Neural cell (in vitro differentiated cells): ENCODE measurements at regions not wholly inside any gene's neighbourhood (a gene's known extent, or its start where the extent isn't known, plus 50 kb on each side); places are given as distances from the start of the nearest gene placed in this dataset.

ENCODE experiments used
- H2AFZ ChIP-seq: fragments of 200-600, 300-800 bp; sonication (generic), shearing (Covaris generic); 2 replicates; pipeline ENCODE4 v1.6.0; 2014; ENCODE audit warnings: low read depth, mild to moderate bottlenecking, antibody characterized with exemption, low read length, moderate library complexity
- H3F3A ChIP-seq: fragments of 200-600 bp; shearing (Covaris generic); 2 replicates; pipeline ENCODE4 v1.6.1; 2016; ENCODE audit warnings: mild to moderate bottlenecking, moderate library complexity, mixed read lengths, antibody characterized with exemption, low read length; ENCODE audit not compliant: insufficient read depth, poor library complexity, severe bottlenecking
- H3K27ac ChIP-seq: fragments of 200-600, 300-800 bp; sonication (generic), shearing (Covaris generic); 2 replicates; pipeline ENCODE4 v1.5.1; 2014; ENCODE audit warnings: mild to moderate bottlenecking, low read length, moderate library complexity
- H3K27me3 ChIP-seq: fragments of 300-800, 200-600 bp; sonication (generic), shearing (Covaris generic); 2 replicates; pipeline ENCODE4 v1.6.0; 2014; ENCODE audit warnings: mild to moderate bottlenecking, low read depth, low read length, moderate library complexity; ENCODE audit not compliant: insufficient read depth
- H3K36me3 ChIP-seq: fragments of 300-800, 200-600 bp; sonication (generic), shearing (Covaris generic); 2 replicates; pipeline ENCODE4 v1.5.1; 2014; ENCODE audit warnings: mild to moderate bottlenecking, antibody characterized with exemption, low read length, moderate library complexity; ENCODE audit not compliant: insufficient read depth
- H3K4me2 ChIP-seq: fragments of 300-800, 200-600 bp; sonication (generic), shearing (Covaris generic); 2 replicates; pipeline ENCODE4 v1.6.0; 2014; ENCODE audit warnings: mild to moderate bottlenecking, low read length
- H3K4me3 ChIP-seq: fragments of 300-800, 200-600 bp; sonication (generic), shearing (Covaris generic); 2 replicates; pipeline ENCODE4 v1.5.1; 2014; ENCODE audit warnings: mild to moderate bottlenecking, low read length, moderate library complexity
- H3K79me2 ChIP-seq: fragments of 200-600 bp; shearing (Covaris generic); replicated peaks from 2 replicates; pipeline ENCODE4 v1.6.0; 2014; ENCODE audit warnings: mild to moderate bottlenecking, low read length, moderate library complexity; ENCODE audit not compliant: insufficient read depth
- H3K9ac ChIP-seq: fragments of 300-800, 200-600 bp; sonication (generic), shearing (Covaris generic); 2 replicates; pipeline ENCODE4 v1.6.1; 2016; ENCODE audit warnings: mild to moderate bottlenecking, low read length, mixed read lengths
- H3K9me2 ChIP-seq: fragments of 200-600 bp; shearing (Covaris generic); 2 replicates; pipeline ENCODE4 v1.6.1; 2016; ENCODE audit warnings: mild to moderate bottlenecking, low read length, mixed read lengths; ENCODE audit not compliant: insufficient read depth
- H3K9me3 ChIP-seq: fragments of 200-600, 300-800 bp; sonication (generic), shearing (Covaris generic); 2 replicates; pipeline ENCODE4 v1.6.1; 2016; ENCODE audit warnings: mild to moderate bottlenecking, mixed run types, low read length, moderate library complexity, mixed read lengths
- H4K20me1 ChIP-seq: fragments of 200-600 bp; shearing (Covaris generic); 2 replicates; pipeline ENCODE4 v1.6.1; 2016; ENCODE audit warnings: mild to moderate bottlenecking, mixed run types; ENCODE audit not compliant: insufficient read depth
- CTCF ChIP-seq: fragments of 450-650 bp; IDR thresholded peaks from 2 replicates; pipeline ENCODE4 v1.5.1; 2014; ENCODE audit warnings: antibody characterized with exemption, mild to moderate bottlenecking, moderate library complexity; ENCODE audit not compliant: poor library complexity, severe bottlenecking
- EP300 ChIP-seq: fragments of 450-650 bp; conservative IDR thresholded peaks from 2 replicates; pipeline ENCODE4 v1.6.1; 2014; ENCODE audit warnings: antibody characterized with exemption, mild to moderate bottlenecking, moderate library complexity; ENCODE audit not compliant: poor library complexity, severe bottlenecking
- EZH2 ChIP-seq: fragments of 200-600, 300-800 bp; shearing (Covaris generic), sonication (generic); IDR thresholded peaks from 2 replicates; pipeline ENCODE4 v1.6.1; 2014; ENCODE audit warnings: antibody characterized with exemption, low read length, borderline replicate concordance, mild to moderate bottlenecking; ENCODE audit not compliant: insufficient read depth, poor library complexity, severe bottlenecking
- MXI1 ChIP-seq: fragments of 450-650 bp; conservative IDR thresholded peaks from 2 replicates; pipeline ENCODE4 v1.6.1; 2014; ENCODE audit warnings: antibody characterized with exemption, mild to moderate bottlenecking; ENCODE audit not compliant: poor library complexity, severe bottlenecking
- POLR2AphosphoS5 ChIP-seq: IDR thresholded peaks from 2 replicates; pipeline ENCODE4 v1.6.1; 2012
- RAD21 ChIP-seq: fragments of 450-650 bp; conservative IDR thresholded peaks from 2 replicates; pipeline ENCODE4 v1.6.1; 2014; ENCODE audit warnings: antibody characterized with exemption, mild to moderate bottlenecking, moderate library complexity
- REST ChIP-seq: IDR thresholded peaks from 2 replicates; pipeline ENCODE4 v1.6.1; 2012; ENCODE audit warnings: borderline replicate concordance
- SMC3 ChIP-seq: fragments of 450-650 bp; conservative IDR thresholded peaks from 2 replicates; pipeline ENCODE4 v1.6.1; 2014; ENCODE audit warnings: antibody characterized with exemption, mild to moderate bottlenecking, moderate library complexity; ENCODE audit not compliant: poor library complexity
- TAF1 ChIP-seq: IDR thresholded peaks from 2 replicates; pipeline ENCODE4 v1.6.1; 2012; ENCODE audit warnings: low read depth

- H2AFZ ChIP-seq: no peak overlapping the region
- no peaks in the 10 kb centered on the region for H3K9me3 ChIP-seq
- no peak overlapping the region for H3K9ac ChIP-seq
- no peak overlapping the region for H3K27ac ChIP-seq
- no peaks in the 10 kb centered on the region for H3K79me2 ChIP-seq
- no peaks in the 10 kb centered on the region for H4K20me1 ChIP-seq
- H3K4me3 ChIP-seq: no peak overlapping the region
- no peak for TF ChIP-seq MXI1
- TF ChIP-seq EP300: no peak
- no peak for TF ChIP-seq REST
- TF ChIP-seq RAD21: no peak
- TF ChIP-seq POLR2AphosphoS5: no peak
- TF ChIP-seq SMC3: no peak
- no peak for TF ChIP-seq TAF1
- no peak for TF ChIP-seq CTCF
- TF ChIP-seq EZH2: no peak
- H3F3A ChIP-seq: no peaks in the 10 kb centered on the region
- H3K27me3 ChIP-seq: no peaks in the 10 kb centered on the region
- H3K4me2 ChIP-seq: no peak overlapping the region
- no peaks in the 10 kb centered on the region for H3K36me3 ChIP-seq
- no peaks in the 10 kb centered on the region for H3K9me2 ChIP-seq
These were observed 454.4 kb upstream of the MEIS1 start for GRCh38 chr2:65980531-65980930.

- H4K20me1 ChIP-seq: no peaks in the 10 kb centered on the region
- H2AFZ ChIP-seq: no peak overlapping the region
- H3K79me2 ChIP-seq: no peaks in the 10 kb centered on the region
- no peaks in the 10 kb centered on the region for H3F3A ChIP-seq
- H3K4me3 ChIP-seq: no peak overlapping the region
- no peaks in the 10 kb centered on the region for H3K9me3 ChIP-seq
- no peak overlapping the region for H3K4me2 ChIP-seq
- H3K36me3 ChIP-seq: no peaks in the 10 kb centered on the region
- H3K27ac ChIP-seq: no peak overlapping the region
- no peaks in the 10 kb centered on the region for H3K9me2 ChIP-seq
- TF ChIP-seq REST (no peak), TAF1 (no peak), EP300 (no peak), EZH2 (no peak), POLR2AphosphoS5 (no peak), RAD21 (no peak), SMC3 (no peak), MXI1 (no peak), CTCF (no peak)
- no peak overlapping the region for H3K9ac ChIP-seq
- H3K27me3 ChIP-seq: no peaks in the 10 kb centered on the region
These were observed 455.5 kb upstream of the MEIS1 start for GRCh38 chr2:65979446-65979845.
